Fibroblast of lung (primary cell): ENCODE measurements at regions not wholly inside any gene's neighbourhood (a gene's known extent, or its start where the extent isn't known, plus 50 kb on each side); places are given as distances from the start of the nearest gene placed in this dataset.

Experiments used
- CTCF ChIP-seq, 2 donors: IDR thresholded peaks in 1 of 2; conservative IDR thresholded peaks in 1 of 2; 1 replicate in 1 of 2; 2 replicates in 1 of 2; pipeline ENCODE4 v1.5.1; 2011 to 2012; ENCODE audit warnings: low read length in 2 of 2, control low read depth in 1 of 2, inconsistent platforms in 1 of 2, low read depth in 1 of 2, mild to moderate bottlenecking in 1 of 2
- EZH2 ChIP-seq: IDR thresholded peaks from 2 replicates; pipeline ENCODE4 v1.5.1; 2012; ENCODE audit warnings: low read length, control low read depth, mild to moderate bottlenecking; ENCODE audit errors: missing control alignments

- TF ChIP-seq CTCF (conservative IDR thresholded peaks at IDR 0.05 in 1 of 2, IDR thresholded peaks at IDR 0.05 in 1 of 2; ENCODE audit: low read depth in 1 of 2, low read length in 2 of 2) (no peak), EZH2 (no peak)
These were observed 2144.3 kb upstream of the C9orf72 start for GRCh38 chr9:29717631-29718030.
